CD14-positive monocyte (primary cell): ENCODE measurements at regions not wholly inside any gene's neighbourhood (a gene's known extent, or its start where the extent isn't known, plus 50 kb on each side); places are given as distances from the start of the nearest gene placed in this dataset.

Experiments
- DNase-seq, 3 donors: peaks; one replicate each; pipeline ENCODE4 v3.0.0-alpha.2; 2011 to 2022
- H2AFZ ChIP-seq: 2 replicates; pipeline ENCODE4 v1.6.0; 2012; ENCODE audit warnings: mild to moderate bottlenecking, low read depth, low read length, inconsistent platforms; ENCODE audit not compliant: insufficient read depth, poor library complexity, severe bottlenecking
- H3K27ac ChIP-seq, 2 donors: 1 replicate in 1 of 2; 2 replicates in 1 of 2; pipeline ENCODE4 v1.5.1; 2012 to 2013; ENCODE audit warnings: low read length in 2 of 2, control low read depth in 1 of 2, inconsistent platforms in 1 of 2, low read depth in 1 of 2, mild to moderate bottlenecking in 1 of 2
- H3K27me3 ChIP-seq, 2 donors: one replicate each; pipeline versions ENCODE4 v1.6.0 to v1.6.1; 2011 to 2013; ENCODE audit warnings: low read length in 2 of 2; ENCODE audit not compliant: control insufficient read depth in 2 of 2, insufficient read depth in 2 of 2
- H3K36me3 ChIP-seq, 2 donors: replicated peaks in 1 of 2; 1 replicate in 1 of 2; 2 replicates in 1 of 2; pipeline versions ENCODE4 v1.5.1 to v1.6.1; 2012 to 2013; ENCODE audit warnings: low read length in 2 of 2, control low read depth in 1 of 2, inconsistent platforms in 1 of 2, mild to moderate bottlenecking in 1 of 2; ENCODE audit not compliant: insufficient read depth in 2 of 2, control insufficient read depth in 1 of 2
- H3K4me1 ChIP-seq, 2 donors: 1 replicate in 1 of 2; 2 replicates in 1 of 2; pipeline versions ENCODE4 v1.5.1 to v1.6.1; 2012 to 2013; ENCODE audit warnings: low read length in 2 of 2, control low read depth in 1 of 2, inconsistent platforms in 1 of 2, mild to moderate bottlenecking in 1 of 2, moderate library complexity in 1 of 2; ENCODE audit not compliant: insufficient read depth in 2 of 2, control insufficient read depth in 1 of 2
- H3K4me2 ChIP-seq: replicated peaks from 2 replicates; pipeline ENCODE3; 2012; ENCODE audit warnings: low read length, moderate library complexity, mild to moderate bottlenecking; ENCODE audit not compliant: poor library complexity, severe bottlenecking; ENCODE audit errors: extremely low read depth
- H3K4me3 ChIP-seq, 3 experiments: fragments of 200-600 bp in 1 of 3; sonication (generic) in 1 of 3; replicated peaks in 1 of 3; 1 replicate in 2 of 3; 2 replicates in 1 of 3; pipeline ENCODE4 v1.5.1; 2011 to 2013; ENCODE audit warnings: low read length in 3 of 3, mild to moderate bottlenecking in 3 of 3, control low read depth in 2 of 3, low read depth in 2 of 3, inconsistent platforms in 1 of 3, moderate library complexity in 1 of 3
- H3K79me2 ChIP-seq: 2 replicates; pipeline ENCODE4 v1.6.0; 2012; ENCODE audit warnings: mild to moderate bottlenecking, control low read depth, inconsistent platforms, low read length, moderate library complexity; ENCODE audit not compliant: insufficient read depth
- H3K9ac ChIP-seq: 2 replicates; pipeline ENCODE4 v1.6.0; 2017; ENCODE audit warnings: low read length, mild to moderate bottlenecking; ENCODE audit not compliant: insufficient read depth, poor library complexity, severe bottlenecking
- H3K9me3 ChIP-seq, 2 donors: replicated peaks in 1 of 2; 1 replicate in 1 of 2; 2 replicates in 1 of 2; pipeline versions ENCODE4 v1.5.1 to v1.6.1; 2012 to 2013; ENCODE audit warnings: low read length in 2 of 2, control low read depth in 1 of 2; ENCODE audit not compliant: control insufficient read depth in 1 of 2, insufficient read depth in 1 of 2
- H4K20me1 ChIP-seq: 2 replicates; pipeline ENCODE4 v1.6.0; 2012; ENCODE audit warnings: mild to moderate bottlenecking, low read length, control low read depth, moderate library complexity; ENCODE audit not compliant: insufficient read depth
- H3K27ac Mint-ChIP-seq, 7 donors: one replicate each; pipeline ENCODE4 v1.8.0; 2020; ENCODE audit warnings: mild to moderate bottlenecking in 7 of 7, mixed read lengths in 7 of 7, moderate library complexity in 6 of 7, inconsistent platforms in 2 of 7
- H3K27me3 Mint-ChIP-seq, 3 donors: one replicate each; pipeline ENCODE4 v1.8.0; 2021 to 2022; ENCODE audit warnings: low read depth in 3 of 3, mild to moderate bottlenecking in 3 of 3, mixed read lengths in 3 of 3, moderate library complexity in 3 of 3, inconsistent platforms in 1 of 3
- H3K36me3 Mint-ChIP-seq, 2 donors: one replicate each; pipeline ENCODE4 v1.8.0; 2020; ENCODE audit warnings: mixed read lengths in 2 of 2, inconsistent platforms in 1 of 2, mild to moderate bottlenecking in 1 of 2
- H3K4me1 Mint-ChIP-seq: one replicate; pipeline ENCODE4 v1.8.0; 2020; ENCODE audit warnings: mild to moderate bottlenecking, mixed read lengths
- H3K4me3 Mint-ChIP-seq, 2 donors: one replicate each; pipeline ENCODE4 v1.8.0; 2020; ENCODE audit warnings: mild to moderate bottlenecking in 2 of 2, mixed read lengths in 2 of 2, moderate library complexity in 1 of 2
- H3K9me3 Mint-ChIP-seq, 7 donors: one replicate each; pipeline ENCODE4 v1.8.0; 2020 to 2022; ENCODE audit warnings: mixed read lengths in 7 of 7, mild to moderate bottlenecking in 6 of 7, moderate library complexity in 6 of 7, inconsistent platforms in 2 of 7
- CTCF ChIP-seq: fragments of 200-600 bp; IDR thresholded peaks from one replicate; pipeline ENCODE4 v1.8.0; 2022; ENCODE audit warnings: antibody characterized with exemption, mild to moderate bottlenecking
- WGBS: methylation state at CpG from one replicate; pipeline ENCODE4 v1.1.5; 2013; ENCODE audit warnings: missing lambda C conversion rate; ENCODE audit not compliant: insufficient coverage; 5-methylcytosine and 5-hydroxymethylcytosine counted together
- intact Hi-C, 2 donors: fragments of 100-400 bp; cut with micrococcal nuclease; formaldehyde crosslinking; loops; one replicate each; pipeline versions ENCODE4 v1.15.0 to v1.15.1; 2023

- Mint-ChIP-seq H3K36me3 (no peaks in the 10 kb centered on the region), H3K4me1 (peaks cover 24% of the 10 kb centered on the region), H3K27me3 (peaks cover 0 to 8% (median 0%) of the 10 kb centered on the region in 3 donors), H3K27ac (no peak overlapping the region), H3K4me3 (no peak overlapping the region), H3K9me3 (peaks cover 0 to 5% (median 2%) of the 10 kb centered on the region in 7 donors)
- no peak for DNase-seq
- Histone ChIP-seq H2AFZ (no peak overlapping the region), H3K27me3 (no peaks in the 10 kb centered on the region), H3K27ac (no peak overlapping the region), H3K79me2 (no peaks in the 10 kb centered on the region), H3K4me3 (no peak overlapping the region), H3K9ac (no peak overlapping the region), H4K20me1 (no peaks in the 10 kb centered on the region), H3K4me1 (peaks cover 7 to 10% of the 10 kb centered on the region in 2 donors), H3K4me2 (no peak overlapping the region), H3K36me3 (no peaks in the 10 kb centered on the region), H3K9me3 (no peaks in the 10 kb centered on the region)
- WGBS: 100% methylated on average over 1 of the region's 3 CpGs
- intact Hi-C loops: no loop called here
- no peak for TF ChIP-seq CTCF
These were observed 431.1 kb upstream of the ZEB2 start for GRCh38 chr2:144950899-144951560.

GRCh38 chr2:144948205-144948855 is 428.4 kb upstream of the ZEB2 start:
- Histone ChIP-seq H3K9me3 (no peaks in the 10 kb centered on the region), H3K4me1 (peaks cover 8 to 11% of the 10 kb centered on the region in 2 donors), H3K27me3 (no peaks in the 10 kb centered on the region), H3K9ac (no peak overlapping the region), H3K36me3 (no peaks in the 10 kb centered on the region), H4K20me1 (no peaks in the 10 kb centered on the region), H3K4me3 (no peak overlapping the region), H3K79me2 (no peaks in the 10 kb centered on the region), H3K27ac (no peak overlapping the region), H2AFZ (no peak overlapping the region), H3K4me2 (no peak overlapping the region)
- Mint-ChIP-seq H3K36me3 (no peaks in the 10 kb centered on the region), H3K4me1 (peaks cover 19% of the 10 kb centered on the region), H3K9me3 (peaks cover 0 to 4% (median 2%) of the 10 kb centered on the region in 7 donors), H3K27me3 (peaks cover 0 to 8% (median 0%) of the 10 kb centered on the region in 3 donors), H3K27ac (no peak overlapping the region), H3K4me3 (no peak overlapping the region)
- DNase-seq: no peak
- intact Hi-C loops: no loop called here
- TF ChIP-seq CTCF: no peak
- WGBS: 100% methylated on average over 1 of the region's 2 CpGs
